GM18519 (cell line): ENCODE measurements at regions not wholly inside any gene's neighbourhood (a gene's known extent, or its start where the extent isn't known, plus 50 kb on each side); places are given as distances from the start of the nearest gene placed in this dataset.
"Not testable (repeated sequence)": the region's sequence is repeated elsewhere in the genome, so short reads cannot be mapped to it uniquely, and the experiment has no call there.

ENCODE experiments used
- ATAC-seq: cut with Tn5 transposase; IDR thresholded peaks from one replicate; pipeline ENCODE4 v1.9.1; 2021; ENCODE audit warnings: mild to moderate bottlenecking, moderate library complexity; ENCODE audit not compliant: unreplicated experiment, low FRiP score

DNA sequence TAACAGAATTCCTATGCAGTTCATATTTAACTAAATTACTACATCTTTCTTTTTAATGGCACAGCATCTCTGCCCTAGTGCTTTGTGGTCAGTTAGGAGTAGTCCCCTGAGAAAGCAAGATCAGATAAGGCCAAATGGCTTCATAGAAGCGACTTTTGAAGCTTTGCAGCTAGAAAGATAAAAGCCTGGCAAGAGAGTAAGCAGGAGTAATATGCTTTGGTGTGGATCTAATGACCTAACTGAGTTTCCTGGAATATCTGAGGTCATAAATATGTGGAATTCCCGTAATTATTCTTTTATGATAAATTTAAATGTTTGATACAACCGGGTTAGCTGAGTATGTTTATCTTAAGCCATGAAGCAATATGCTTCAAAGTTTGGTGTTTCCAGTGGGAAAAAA lies 374.9 kb upstream of the LRRC3B start:
- ATAC-seq: no peak

DNA sequence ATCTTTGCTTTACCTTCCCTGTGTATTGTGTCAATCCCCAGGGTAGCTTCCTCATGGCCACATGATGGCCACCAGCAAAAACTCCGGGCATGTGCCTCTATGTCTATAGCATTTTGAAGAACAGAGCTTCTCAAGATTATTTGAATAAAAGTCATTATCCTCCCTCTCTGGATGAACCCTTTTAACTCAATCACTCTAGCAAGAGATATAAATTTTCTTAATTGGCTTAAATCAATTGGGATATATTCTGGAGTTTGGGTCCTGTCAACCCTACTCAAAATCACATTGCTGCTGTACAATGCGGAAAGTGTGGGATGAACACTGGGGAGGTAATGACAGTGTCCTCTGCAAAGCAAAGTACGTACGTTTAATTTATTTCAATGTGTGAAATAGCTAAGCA lies 370.6 kb upstream of the LRRC3B start:
- no peak for ATAC-seq

- no peak for ATAC-seq
Measured at GRCh38 chr3:26256224-26256623, 366.3 kb upstream of the LRRC3B start.

- no peak for ATAC-seq
Measured at GRCh38 chr3:26259176-26259575, 363.4 kb upstream of the LRRC3B start.

DNA sequence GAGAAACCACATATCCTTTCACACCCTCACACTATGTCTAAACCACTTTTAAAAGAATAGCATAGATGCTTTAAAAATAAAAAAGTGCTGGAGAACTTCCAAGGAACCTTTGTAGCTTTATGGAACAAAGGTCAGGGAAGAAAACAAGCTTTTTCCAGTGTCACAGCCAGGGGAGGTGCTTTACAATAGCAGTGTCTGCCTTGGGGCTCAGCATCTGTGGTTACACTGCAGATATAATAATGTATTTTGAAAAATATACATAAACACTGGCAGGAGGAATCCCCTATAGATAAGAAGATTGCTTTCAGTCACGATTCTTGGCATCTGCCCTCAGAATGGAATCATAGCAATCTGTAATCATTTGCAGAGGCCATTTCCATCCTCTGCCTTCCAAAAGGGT lies 362.4 kb upstream of the LRRC3B start:
- no peak for ATAC-seq

GRCh38 chr3:26264708-26265107 lies 357.9 kb upstream of the LRRC3B start:
- ATAC-seq: no peak

- no peak for ATAC-seq
Measured at GRCh38 chr3:26271848-26272247, 350.7 kb upstream of the LRRC3B start.

- no peak for ATAC-seq
Measured at GRCh38 chr3:26273196-26273595, 349.4 kb upstream of the LRRC3B start.

DNA sequence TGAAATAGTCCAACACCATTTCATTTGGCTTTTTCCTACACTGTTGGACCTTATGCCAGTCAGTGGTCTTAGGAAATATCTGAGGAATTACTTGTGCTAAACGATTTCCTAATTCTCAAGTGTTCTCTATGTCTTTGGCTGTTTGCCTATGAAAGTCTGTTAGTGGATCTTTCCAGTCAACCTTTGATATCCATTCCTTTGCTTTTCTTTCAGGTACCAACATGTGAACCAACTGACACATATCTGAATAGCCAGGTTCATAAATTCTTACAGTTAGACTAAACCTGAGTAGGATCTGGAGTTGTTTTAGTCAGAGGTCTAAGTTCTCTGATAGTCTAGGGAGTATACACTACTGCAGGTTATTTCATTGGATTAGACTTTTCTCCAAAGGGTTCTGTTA lies 343.5 kb upstream of the LRRC3B start:
- no peak for ATAC-seq

GRCh38 chr3:26280517-26280916 lies 342.1 kb upstream of the LRRC3B start:
- no peak for ATAC-seq

DNA sequence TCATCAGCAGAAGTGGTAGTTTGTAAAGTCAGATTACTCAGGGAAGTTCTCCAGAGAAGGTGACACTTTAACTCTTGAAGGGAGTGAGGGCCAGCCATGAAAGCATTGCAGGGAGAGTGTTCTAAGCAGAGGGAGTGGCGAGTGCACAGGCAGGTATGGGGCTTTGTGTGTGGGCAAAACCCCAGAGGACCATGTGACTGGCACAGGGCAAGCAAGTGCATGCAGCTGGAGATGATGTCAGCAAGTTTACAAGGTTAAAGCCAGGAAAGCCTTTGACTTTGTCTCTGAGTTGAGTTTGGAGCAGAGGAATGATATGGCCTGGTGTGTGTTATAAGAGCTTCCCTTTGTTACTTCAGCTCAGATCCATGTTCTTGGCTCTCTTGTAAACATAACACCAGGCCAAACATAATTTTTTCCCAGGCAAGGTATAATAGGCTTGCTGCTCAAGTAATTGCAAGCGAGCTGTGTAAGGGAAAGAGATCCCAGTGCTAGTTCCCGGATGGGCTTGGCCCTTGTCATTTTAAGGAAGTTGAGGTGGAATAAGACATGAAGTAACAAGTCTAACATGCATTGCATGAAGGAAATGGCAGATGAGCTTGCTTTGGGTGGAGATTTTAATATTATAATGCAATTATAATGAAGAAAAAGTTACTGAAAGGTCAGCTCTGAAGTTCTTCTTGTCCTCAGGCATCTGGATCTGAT lies 341.1 kb upstream of the LRRC3B start:
- ATAC-seq: no peak

DNA sequence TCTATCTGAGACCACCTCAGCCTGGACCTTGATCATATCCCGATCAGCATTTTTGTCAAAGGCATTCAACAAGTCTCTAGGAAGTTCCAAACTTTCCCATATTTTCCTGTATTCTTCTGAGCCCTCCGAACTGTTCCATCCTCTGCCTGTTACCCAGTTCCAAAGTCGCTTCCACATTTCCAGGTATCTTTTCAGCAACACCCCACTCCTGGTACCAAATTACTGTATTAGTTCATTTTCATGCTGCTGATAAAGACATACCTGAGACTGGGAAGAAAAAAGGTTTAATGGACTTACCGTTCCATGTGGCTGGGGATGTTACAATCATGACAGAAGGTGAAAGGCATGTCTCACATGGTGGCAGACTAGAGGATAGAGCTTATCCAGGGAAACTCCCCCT lies 338.1 kb upstream of the LRRC3B start:
- ATAC-seq: not testable (repeated sequence)

GRCh38 chr3:26291840-26292239 lies 330.7 kb upstream of the LRRC3B start:
- no peak for ATAC-seq

DNA sequence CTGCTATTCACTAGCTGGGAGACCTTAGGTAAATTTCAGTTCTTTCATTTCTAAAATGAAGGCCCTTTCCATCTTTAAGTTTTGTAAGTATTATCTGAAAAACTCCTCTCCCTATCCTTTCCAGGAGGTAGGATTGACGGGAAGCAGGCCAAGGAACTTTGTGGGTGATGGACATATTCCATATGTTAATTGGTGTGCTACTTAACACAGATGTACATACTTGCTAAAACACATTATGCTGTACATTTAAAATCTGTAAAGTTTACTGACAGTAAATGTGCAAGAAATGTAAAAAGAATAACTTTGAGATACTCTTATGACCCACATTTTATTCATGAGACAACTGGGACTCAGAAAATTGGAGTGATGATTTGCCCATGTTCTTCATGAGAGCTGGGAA lies 329.8 kb upstream of the LRRC3B start:
- no peak for ATAC-seq

DNA sequence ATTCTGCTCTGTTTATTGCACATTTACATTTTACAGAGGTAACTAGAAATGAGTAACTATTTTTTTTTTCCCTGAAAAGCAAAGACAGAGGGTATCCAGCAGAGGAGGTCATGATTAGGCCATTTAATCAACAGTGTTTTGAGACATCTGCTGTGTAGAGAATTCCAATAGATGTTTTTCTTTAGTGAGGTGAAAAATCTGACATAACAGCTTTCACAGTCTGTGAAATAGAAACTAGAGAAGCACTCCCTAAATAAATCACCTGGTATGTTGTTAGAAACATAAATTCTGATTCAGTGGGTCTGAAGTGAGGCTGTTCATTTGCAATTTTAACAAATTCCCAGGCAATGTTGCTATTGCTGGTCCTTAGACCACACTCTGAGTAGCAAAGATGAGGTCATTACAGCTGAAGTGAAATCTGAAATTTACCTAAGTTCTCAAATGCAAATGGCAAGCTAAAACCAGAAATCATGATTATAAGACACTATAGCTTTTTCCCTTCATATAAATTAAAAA lies 329.2 kb upstream of the LRRC3B start:
- ATAC-seq: no peak

- ATAC-seq: no peak
Measured at GRCh38 chr3:26307192-26307591, 315.4 kb upstream of the LRRC3B start.

- ATAC-seq: no peak
Measured at GRCh38 chr3:26307787-26308186, 314.8 kb upstream of the LRRC3B start.

DNA sequence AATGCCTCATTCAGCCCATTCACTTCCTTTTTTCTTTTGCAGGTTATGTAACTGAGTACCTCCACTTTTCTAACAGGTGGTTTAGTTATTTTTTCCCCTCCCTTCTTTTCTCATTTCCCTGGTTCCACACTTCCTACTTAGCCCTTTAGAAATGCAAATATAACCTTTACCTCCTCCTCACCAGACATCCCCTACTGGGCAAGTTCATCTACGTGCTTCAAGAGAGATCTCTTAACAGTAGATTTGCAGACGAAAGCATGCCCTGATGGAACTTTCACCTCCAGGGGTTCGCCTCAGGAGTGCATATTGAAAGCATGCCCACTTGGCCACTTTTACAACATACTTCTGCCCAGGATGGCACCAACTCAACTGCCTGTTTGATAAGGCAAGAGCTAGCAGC lies 314.1 kb upstream of the LRRC3B start:
- no peak for ATAC-seq

DNA sequence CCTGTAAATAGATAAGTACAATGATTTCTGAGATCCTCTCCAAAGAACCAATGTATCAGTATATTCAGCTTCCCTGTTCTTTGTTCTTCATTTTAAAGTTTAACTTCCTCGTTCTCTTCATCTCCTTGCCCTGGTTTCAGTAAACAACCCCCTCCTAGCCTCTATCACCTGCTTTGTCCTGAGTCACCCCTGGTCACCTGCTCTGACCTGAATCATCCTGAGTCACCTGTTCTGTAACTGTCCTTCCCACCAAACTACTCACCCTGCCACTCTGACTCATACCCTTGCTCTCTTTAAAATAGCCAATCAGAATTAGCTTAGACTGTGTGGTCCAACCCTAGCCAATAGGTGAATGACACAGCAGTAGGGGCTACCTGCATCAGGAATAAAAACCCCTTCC lies 313.0 kb upstream of the LRRC3B start:
- ATAC-seq: not testable (repeated sequence)

GRCh38 chr3:26312816-26313215 lies 309.8 kb upstream of the LRRC3B start:
- ATAC-seq: no peak

GRCh38 chr3:26316472-26316871 lies 306.1 kb upstream of the LRRC3B start:
- no peak for ATAC-seq

DNA sequence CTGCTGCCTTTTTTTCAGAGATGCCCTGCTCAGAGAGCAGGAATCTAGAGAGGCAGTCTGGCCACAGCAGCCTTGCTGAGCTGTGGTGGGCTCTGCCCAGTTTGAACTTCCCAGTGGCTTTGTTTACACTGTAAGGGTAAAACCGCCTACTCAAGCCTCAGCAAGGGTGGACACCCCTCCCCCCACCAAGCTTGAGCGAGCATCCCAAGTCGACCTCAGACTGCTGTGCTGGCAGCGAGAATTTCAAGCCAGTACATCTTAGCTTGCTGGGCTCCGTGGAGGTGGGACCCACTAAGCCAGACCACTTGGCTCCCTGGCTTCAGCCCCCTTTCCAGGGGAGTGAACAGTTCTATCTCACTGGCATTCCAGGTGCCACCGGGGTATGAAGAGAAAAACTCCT lies 298.8 kb upstream of the LRRC3B start:
- ATAC-seq: not testable (repeated sequence)

DNA sequence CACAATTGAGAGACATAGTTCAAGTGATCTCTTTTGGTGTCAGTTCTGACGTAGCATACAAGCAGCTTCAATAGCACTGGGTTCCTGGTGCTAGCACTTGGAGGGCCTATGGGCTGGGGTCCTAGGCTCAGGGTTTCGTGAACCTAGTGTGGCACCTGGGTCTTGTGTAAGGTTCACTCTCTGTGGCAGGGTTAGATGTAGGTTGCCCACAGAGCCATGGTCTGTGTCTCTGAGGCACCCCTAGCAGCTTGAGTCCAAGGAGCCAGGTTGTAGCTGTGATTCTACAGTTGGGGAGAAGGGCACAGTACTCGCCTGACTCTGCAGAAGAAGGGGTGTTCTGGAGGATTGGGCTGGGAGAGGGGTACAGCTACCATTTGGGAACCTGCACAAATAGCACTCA lies 282.6 kb upstream of the LRRC3B start:
- no peak for ATAC-seq
